ENCODE measurements at regions not wholly inside any gene's neighbourhood (a gene's known extent, or its start where the extent isn't known, plus 50 kb on each side); places are given as distances from the start of the nearest gene placed in this dataset.

GRCh38 chr2:217178341-217178740 is 318.5 kb upstream of the TNP1 start:
- H3K27ac ChIP-seq (replicated peaks; ENCODE audit: low read length) = no peak overlapping the region
- no peak overlapping the region for H3K23ac ChIP-seq (ENCODE audit: low read depth, low read length, poor library complexity)
- no peak overlapping the region for H3K4me2 ChIP-seq (ENCODE audit: insufficient read depth, low read length, poor library complexity, severe bottlenecking)
- no peak overlapping the region for H3K9ac ChIP-seq (ENCODE audit: low read depth, low read length, poor library complexity)
- no peak overlapping the region for H2AK5ac ChIP-seq (ENCODE audit: low read depth, low read length)
- H3K27me3 ChIP-seq (ENCODE audit: control insufficient read depth in 3 of 3, insufficient read depth in 3 of 3, low read depth in 1 of 3, low read length in 3 of 3) = no peaks in the 10 kb centered on the region
- no peaks in the 10 kb centered on the region for H3K36me3 ChIP-seq (replicated peaks in 1 of 2; ENCODE audit: control insufficient read depth in 2 of 2, insufficient read depth in 2 of 2, low read length in 2 of 2)
- no peak overlapping the region for H3K4me3 ChIP-seq (ENCODE audit: low read length in 2 of 2)
- no peak overlapping the region for H3K18ac ChIP-seq (ENCODE audit: low read length)
- no peak overlapping the region for H2BK5ac ChIP-seq (ENCODE audit: low read length)
- H3K9me3 ChIP-seq (replicated peaks in 1 of 2; ENCODE audit: control insufficient read depth in 2 of 2, insufficient read depth in 1 of 2, low read depth in 1 of 2, low read length in 2 of 2) = peaks cover 0 to 26% of the 10 kb centered on the region in 2 donors
- no peak overlapping the region for H4K91ac ChIP-seq (ENCODE audit: low read depth, low read length, poor library complexity)
- no peaks in the 10 kb centered on the region for H3K79me1 ChIP-seq (ENCODE audit: low read depth, low read length)
- no peak overlapping the region for H3K14ac ChIP-seq (ENCODE audit: low read length)
- H2BK12ac ChIP-seq (ENCODE audit: low read length) = no peak overlapping the region
- H2BK120ac ChIP-seq (ENCODE audit: low read depth, low read length) = no peak overlapping the region
- H2AFZ ChIP-seq (ENCODE audit: low read length) = no peak overlapping the region
- peaks cover 0 to 1% of the 10 kb centered on the region in 2 donors for H3K4me1 ChIP-seq (ENCODE audit: control insufficient read depth in 2 of 2, insufficient read depth in 1 of 2, low read depth in 1 of 2, low read length in 2 of 2)
- H2BK15ac ChIP-seq (ENCODE audit: low read length) = no peak overlapping the region
- H4K8ac ChIP-seq (ENCODE audit: low read depth, low read length) = no peak overlapping the region
- DNase-seq (ENCODE audit: low spot score) = no peak
- no peak overlapping the region for H3K4ac ChIP-seq (ENCODE audit: low read length)

GRCh38 chr2:217177720-217178119 is 317.9 kb upstream of the TNP1 start:
- Histone ChIP-seq H3K23ac (ENCODE audit: low read depth, low read length, poor library complexity) (no peak overlapping the region), H3K4me2 (ENCODE audit: insufficient read depth, low read length, poor library complexity, severe bottlenecking) (no peak overlapping the region), H3K14ac (ENCODE audit: low read length) (no peak overlapping the region), H3K79me1 (ENCODE audit: low read depth, low read length) (no peaks in the 10 kb centered on the region), H3K4me3 (ENCODE audit: low read length in 2 of 2) (no peak overlapping the region), H3K27ac (replicated peaks; ENCODE audit: low read length) (no peak overlapping the region), H3K27me3 (ENCODE audit: control insufficient read depth in 3 of 3, insufficient read depth in 3 of 3, low read depth in 1 of 3, low read length in 3 of 3) (no peaks in the 10 kb centered on the region), H2BK5ac (ENCODE audit: low read length) (no peak overlapping the region), H4K91ac (ENCODE audit: low read depth, low read length, poor library complexity) (no peak overlapping the region), H4K8ac (ENCODE audit: low read depth, low read length) (no peak overlapping the region), H2BK12ac (ENCODE audit: low read length) (no peak overlapping the region), H3K4me1 (ENCODE audit: control insufficient read depth in 2 of 2, insufficient read depth in 1 of 2, low read depth in 1 of 2, low read length in 2 of 2) (no peaks in the 10 kb centered on the region), H3K4ac (ENCODE audit: low read length) (no peak overlapping the region), H3K18ac (ENCODE audit: low read length) (no peak overlapping the region), H3K36me3 (replicated peaks in 1 of 2; ENCODE audit: control insufficient read depth in 2 of 2, insufficient read depth in 2 of 2, low read length in 2 of 2) (no peaks in the 10 kb centered on the region), H2AK5ac (ENCODE audit: low read depth, low read length) (no peak overlapping the region), H2BK120ac (ENCODE audit: low read depth, low read length) (no peak overlapping the region), H2AFZ (ENCODE audit: low read length) (no peak overlapping the region), H2BK15ac (ENCODE audit: low read length) (no peak overlapping the region), H3K9ac (ENCODE audit: low read depth, low read length, poor library complexity) (no peak overlapping the region), H3K9me3 (replicated peaks in 1 of 2; ENCODE audit: control insufficient read depth in 2 of 2, insufficient read depth in 1 of 2, low read depth in 1 of 2, low read length in 2 of 2) (peaks cover 0 to 26% of the 10 kb centered on the region in 2 donors)
- no peak for DNase-seq (ENCODE audit: low spot score)

GRCh38 chr2:217171874-217172273 is 312.0 kb upstream of the TNP1 start:
- H3K18ac ChIP-seq (ENCODE audit: low read length) = no peak overlapping the region
- H3K14ac ChIP-seq (ENCODE audit: low read length) = no peak overlapping the region
- H2BK5ac ChIP-seq (ENCODE audit: low read length) = no peak overlapping the region
- no peak for DNase-seq (ENCODE audit: low spot score)
- no peak overlapping the region for H3K27ac ChIP-seq (replicated peaks; ENCODE audit: low read length)
- no peak overlapping the region for H2AK5ac ChIP-seq (ENCODE audit: low read depth, low read length)
- no peak overlapping the region for H4K91ac ChIP-seq (ENCODE audit: low read depth, low read length, poor library complexity)
- H3K36me3 ChIP-seq (replicated peaks in 1 of 2; ENCODE audit: control insufficient read depth in 2 of 2, insufficient read depth in 2 of 2, low read length in 2 of 2) = no peaks in the 10 kb centered on the region
- H3K4me1 ChIP-seq (ENCODE audit: control insufficient read depth in 2 of 2, insufficient read depth in 1 of 2, low read depth in 1 of 2, low read length in 2 of 2) = peaks cover 0 to 2% of the 10 kb centered on the region in 2 donors
- H3K9ac ChIP-seq (ENCODE audit: low read depth, low read length, poor library complexity) = no peak overlapping the region
- H3K9me3 ChIP-seq (replicated peaks in 1 of 2; ENCODE audit: control insufficient read depth in 2 of 2, insufficient read depth in 1 of 2, low read depth in 1 of 2, low read length in 2 of 2) = peaks cover 1 to 15% of the 10 kb centered on the region in 2 donors
- no peak overlapping the region for H2BK15ac ChIP-seq (ENCODE audit: low read length)
- no peak overlapping the region for H2BK12ac ChIP-seq (ENCODE audit: low read length)
- no peak overlapping the region for H3K4me3 ChIP-seq (ENCODE audit: low read length in 2 of 2)
- H2BK120ac ChIP-seq (ENCODE audit: low read depth, low read length) = no peak overlapping the region
- H3K79me1 ChIP-seq (ENCODE audit: low read depth, low read length) = no peaks in the 10 kb centered on the region
- H3K4me2 ChIP-seq (ENCODE audit: insufficient read depth, low read length, poor library complexity, severe bottlenecking) = no peak overlapping the region
- H3K4ac ChIP-seq (ENCODE audit: low read length) = no peak overlapping the region
- no peaks in the 10 kb centered on the region for H3K27me3 ChIP-seq (ENCODE audit: control insufficient read depth in 3 of 3, insufficient read depth in 3 of 3, low read depth in 1 of 3, low read length in 3 of 3)
- H4K8ac ChIP-seq (ENCODE audit: low read depth, low read length) = no peak overlapping the region
- no peak overlapping the region for H3K23ac ChIP-seq (ENCODE audit: low read depth, low read length, poor library complexity)
- no peak overlapping the region for H2AFZ ChIP-seq (ENCODE audit: low read length)

- Histone ChIP-seq H2BK120ac (ENCODE audit: low read depth, low read length) (no peak overlapping the region), H4K91ac (ENCODE audit: low read depth, low read length, poor library complexity) (no peak overlapping the region), H3K4me3 (ENCODE audit: low read length in 2 of 2) (no peak overlapping the region), H2BK15ac (ENCODE audit: low read length) (no peak overlapping the region), H3K9me3 (replicated peaks in 1 of 2; ENCODE audit: control insufficient read depth in 2 of 2, insufficient read depth in 1 of 2, low read depth in 1 of 2, low read length in 2 of 2) (peaks cover 0 to 1% of the 10 kb centered on the region in 2 donors), H2BK12ac (ENCODE audit: low read length) (no peak overlapping the region), H3K23ac (ENCODE audit: low read depth, low read length, poor library complexity) (no peak overlapping the region), H3K18ac (ENCODE audit: low read length) (no peak overlapping the region), H3K79me1 (ENCODE audit: low read depth, low read length) (no peaks in the 10 kb centered on the region), H3K4me1 (ENCODE audit: control insufficient read depth in 2 of 2, insufficient read depth in 1 of 2, low read depth in 1 of 2, low read length in 2 of 2) (peaks cover 0 to 3% of the 10 kb centered on the region in 2 donors), H2AFZ (ENCODE audit: low read length) (no peak overlapping the region), H3K14ac (ENCODE audit: low read length) (no peak overlapping the region), H3K9ac (ENCODE audit: low read depth, low read length, poor library complexity) (no peak overlapping the region), H3K27me3 (ENCODE audit: control insufficient read depth in 3 of 3, insufficient read depth in 3 of 3, low read depth in 1 of 3, low read length in 3 of 3) (no peaks in the 10 kb centered on the region), H3K27ac (replicated peaks; ENCODE audit: low read length) (no peak overlapping the region), H2AK5ac (ENCODE audit: low read depth, low read length) (peak overlapping the region; percentile 66), H3K4ac (ENCODE audit: low read length) (no peak overlapping the region), H4K8ac (ENCODE audit: low read depth, low read length) (no peak overlapping the region), H3K36me3 (replicated peaks in 1 of 2; ENCODE audit: control insufficient read depth in 2 of 2, insufficient read depth in 2 of 2, low read length in 2 of 2) (no peaks in the 10 kb centered on the region), H2BK5ac (ENCODE audit: low read length) (no peak overlapping the region), H3K4me2 (ENCODE audit: insufficient read depth, low read length, poor library complexity, severe bottlenecking) (no peak overlapping the region)
- no CpG with 5 or more reads among the region's 1 CpG for WGBS, 2 donors (ENCODE audit: extremely low coverage in 2 of 2, insufficient read length in 2 of 2, insufficient replicate concordance in 1 of 2)
- no peak for DNase-seq (ENCODE audit: low spot score)
These were observed 308.6 kb upstream of the TNP1 start for GRCh38 chr2:217168496-217168895.

Data from neuronal stem cell (in vitro differentiated cells).